Retina (tissue), 1 donor: ENCODE measurements at regions not wholly inside any gene's neighbourhood (a gene's known extent, or its start where the extent isn't known, plus 50 kb on each side); places are given as distances from the start of the nearest gene placed in this dataset.
A peak's percentile ranks its signal among the peaks of the same experiment; 100 is the strongest.

Source experiments
- DNase-seq: peaks from one replicate; pipeline ENCODE4 v3.0.0-alpha.2; 2016

- no peak for DNase-seq
Measured at GRCh38 chr1:17907999-17908398, 152.9 kb downstream of the ACTL8 start.

- DNase-seq: no peak
Measured at GRCh38 chr1:17908945-17909344, 153.8 kb downstream of the ACTL8 start.

- DNase-seq: no peak
Measured at GRCh38 chr1:17909634-17910033, 154.5 kb downstream of the ACTL8 start.

- no peak for DNase-seq
Measured at GRCh38 chr1:17911791-17912190, 156.7 kb downstream of the ACTL8 start.

- no peak for DNase-seq
Measured at GRCh38 chr1:17912491-17912890, 157.4 kb downstream of the ACTL8 start.

- no peak for DNase-seq
Measured at GRCh38 chr1:17913326-17914115, 158.4 kb downstream of the ACTL8 start.

GRCh38 chr1:17914131-17914530 lies 159.0 kb downstream of the ACTL8 start:
- DNase-seq: no peak

- no peak for DNase-seq
Measured at GRCh38 chr1:17914987-17915386, 159.9 kb downstream of the ACTL8 start.

- no peak for DNase-seq
Measured at GRCh38 chr1:17915511-17916197, 160.5 kb downstream of the ACTL8 start.

GRCh38 chr1:17916702-17917101 lies 161.6 kb downstream of the ACTL8 start:
- no peak for DNase-seq

- peak; percentile 46 for DNase-seq
Measured at GRCh38 chr1:17919525-17920439, 164.6 kb downstream of the ACTL8 start.

- DNase-seq: no peak
Measured at GRCh38 chr1:17920881-17921640, 165.9 kb downstream of the ACTL8 start.

GRCh38 chr1:17922833-17923232 lies 167.7 kb downstream of the ACTL8 start:
- DNase-seq: peak; percentile 31

- no peak for DNase-seq
Measured at GRCh38 chr1:17923666-17924065, 168.5 kb downstream of the ACTL8 start.

GRCh38 chr1:17924578-17924977 lies 169.4 kb downstream of the ACTL8 start:
- DNase-seq: no peak

- no peak for DNase-seq
Measured at GRCh38 chr1:17925290-17926237, 170.4 kb downstream of the ACTL8 start.

GRCh38 chr1:17926906-17927305 lies 171.8 kb downstream of the ACTL8 start:
- DNase-seq: no peak

- DNase-seq: no peak
Measured at GRCh38 chr1:17927952-17928351, 172.8 kb downstream of the ACTL8 start.

- no peak for DNase-seq
Measured at GRCh38 chr1:17929224-17929623, 174.1 kb downstream of the ACTL8 start.

GRCh38 chr1:17930635-17931034 lies 175.5 kb downstream of the ACTL8 start:
- DNase-seq: no peak

GRCh38 chr1:17932164-17932563 lies 175.4 kb upstream of the IGSF21 start:
- no peak for DNase-seq
